Kidney epithelial cell (primary cell): ENCODE measurements at regions not wholly inside any gene's neighbourhood (a gene's known extent, or its start where the extent isn't known, plus 50 kb on each side); places are given as distances from the start of the nearest gene placed in this dataset.

Experiments used
- DNase-seq: peaks from one replicate; pipeline ENCODE4 v3.0.0-alpha.2; 2010; ENCODE audit warnings: low read depth
- H3K27me3 ChIP-seq: 2 replicates; pipeline ENCODE4 v1.6.0; 2011; ENCODE audit warnings: low read length; ENCODE audit not compliant: control insufficient read depth, insufficient read depth
- H3K36me3 ChIP-seq: 2 replicates; pipeline ENCODE4 v1.5.1; 2011; ENCODE audit warnings: low read length; ENCODE audit not compliant: control insufficient read depth, insufficient read depth
- H3K4me3 ChIP-seq: 2 replicates; pipeline ENCODE4 v1.5.1; 2011; ENCODE audit warnings: low read depth, mild to moderate bottlenecking, control low read depth, low read length
- CTCF ChIP-seq: IDR thresholded peaks from 2 replicates; pipeline ENCODE4 v1.5.1; 2011; ENCODE audit warnings: mild to moderate bottlenecking, moderate library complexity, low read length, control low read depth, inconsistent platforms; ENCODE audit not compliant: insufficient read depth, poor library complexity, severe bottlenecking

DNA sequence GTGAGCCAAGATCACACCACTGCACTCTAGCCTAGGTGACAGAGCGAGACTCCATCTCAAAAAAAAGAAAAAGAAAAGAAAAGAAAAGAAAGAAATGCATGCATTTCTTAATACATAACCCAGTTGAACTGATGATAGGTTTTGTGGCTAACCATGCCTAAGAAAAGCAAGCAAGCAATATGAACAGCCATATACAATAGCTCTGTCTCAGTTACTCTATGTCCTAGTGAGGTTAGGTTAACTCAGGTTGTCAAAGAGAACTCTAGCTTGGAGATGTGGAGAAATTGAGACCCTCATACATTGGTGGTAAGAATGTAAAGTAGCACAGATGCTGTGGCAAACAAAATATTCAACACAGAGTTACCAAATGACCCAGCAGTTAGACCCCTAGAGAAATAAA lies 167.0 kb upstream of the RASGEF1B start:
- H3K27me3 ChIP-seq, result no peaks in the 10 kb centered on the region
- H3K36me3 ChIP-seq, result no peaks in the 10 kb centered on the region
- no peak for TF ChIP-seq CTCF
- no peak for DNase-seq
- no peak overlapping the region for H3K4me3 ChIP-seq

DNA sequence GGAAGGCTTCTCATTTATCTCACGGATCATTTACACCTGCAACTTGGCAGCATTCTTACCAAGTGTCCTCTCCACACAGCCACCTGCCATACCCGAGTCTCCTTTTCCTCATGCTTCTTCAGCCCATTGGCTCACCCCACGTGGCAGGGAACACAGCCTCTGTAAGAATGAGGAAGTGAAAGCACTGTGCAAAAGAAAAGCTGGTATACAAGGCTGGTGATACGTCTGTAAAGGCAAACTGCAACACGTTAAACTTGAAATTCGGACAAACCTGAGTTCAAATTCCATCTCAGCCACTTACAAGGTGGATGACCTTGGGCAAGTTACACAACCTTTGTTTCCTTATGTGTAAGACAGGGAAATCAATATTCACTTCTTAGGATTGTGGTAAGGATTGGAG lies 164.0 kb upstream of the RASGEF1B start:
- TF ChIP-seq CTCF, result no peak
- H3K4me3 ChIP-seq, result no peak overlapping the region
- no peak for DNase-seq
- no peaks in the 10 kb centered on the region for H3K27me3 ChIP-seq
- no peaks in the 10 kb centered on the region for H3K36me3 ChIP-seq

DNA sequence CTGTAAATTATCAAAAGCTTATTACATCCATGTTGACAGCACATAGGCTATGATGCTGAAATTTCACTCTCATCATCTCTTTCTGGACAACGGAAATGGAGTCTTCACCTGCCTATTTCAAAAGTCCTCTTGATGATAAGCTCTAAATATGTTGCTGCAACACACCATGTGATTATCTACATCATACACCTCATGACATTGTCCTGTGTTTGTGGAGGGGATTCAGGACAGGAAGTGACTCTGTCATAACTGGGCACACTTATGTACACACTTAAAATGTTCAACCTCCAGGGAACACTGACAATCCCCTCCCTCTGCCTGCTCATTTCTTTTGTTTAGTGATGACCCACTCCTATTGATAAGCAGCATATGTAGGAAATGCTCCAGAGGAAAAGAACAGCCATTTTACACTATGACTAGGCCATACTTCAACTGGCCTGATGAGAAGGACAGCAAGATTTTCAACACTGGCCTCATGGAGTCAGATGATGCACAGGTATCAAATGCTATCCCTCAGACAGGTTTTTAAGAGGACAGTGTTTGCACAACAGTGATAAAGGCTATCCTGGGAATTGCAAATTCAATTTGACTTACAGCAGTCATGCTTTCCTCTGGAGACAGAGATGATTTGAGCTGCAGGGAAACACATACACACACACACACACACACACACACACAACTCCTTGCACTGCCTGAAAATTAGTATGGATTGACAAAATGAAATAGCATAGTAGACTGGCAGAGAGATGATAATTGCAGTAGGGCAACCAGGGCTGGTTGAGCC lies 163.3 kb upstream of the RASGEF1B start:
- no peak for DNase-seq
- H3K4me3 ChIP-seq, result no peak overlapping the region
- H3K27me3 ChIP-seq, result no peaks in the 10 kb centered on the region
- no peaks in the 10 kb centered on the region for H3K36me3 ChIP-seq
- no peak for TF ChIP-seq CTCF

DNA sequence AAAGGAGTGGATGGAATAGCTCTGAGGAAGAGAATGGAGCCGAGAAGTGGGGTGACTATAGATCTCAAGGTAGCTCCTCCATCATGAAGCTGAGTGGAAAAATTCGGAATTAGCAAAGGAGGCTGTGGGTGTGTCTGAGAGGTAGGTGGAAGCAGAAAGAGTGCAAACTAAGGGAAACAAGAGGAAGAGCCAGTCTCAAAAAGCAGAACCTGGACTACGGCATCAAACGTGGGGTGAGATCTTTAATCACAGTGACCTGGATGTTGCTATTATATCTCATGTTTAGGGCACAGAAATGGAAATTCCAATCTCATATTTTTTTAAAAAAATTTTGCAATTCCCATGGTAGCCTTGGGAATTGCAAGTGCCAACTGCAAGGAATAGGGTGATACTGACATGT lies 162.5 kb upstream of the RASGEF1B start:
- DNase-seq, result no peak
- Histone ChIP-seq H3K36me3 (no peaks in the 10 kb centered on the region), H3K27me3 (no peaks in the 10 kb centered on the region), H3K4me3 (no peak overlapping the region)
- TF ChIP-seq CTCF, result no peak

GRCh38 chr4:81632581-81633299 lies 161.0 kb upstream of the RASGEF1B start:
- Histone ChIP-seq H3K4me3 (no peak overlapping the region), H3K36me3 (no peaks in the 10 kb centered on the region), H3K27me3 (no peaks in the 10 kb centered on the region)
- peak; percentile 74 for DNase-seq
- TF ChIP-seq CTCF, result no peak
